Endodermal cell (in vitro differentiated cells): ENCODE measurements at regions not wholly inside any gene's neighbourhood (a gene's known extent, or its start where the extent isn't known, plus 50 kb on each side); places are given as distances from the start of the nearest gene placed in this dataset.
A peak's percentile ranks its signal among the peaks of the same experiment; 100 is the strongest.

Source experiments
- DNase-seq: peaks from one replicate; pipeline ENCODE4 v3.0.0-alpha.2; 2017
- H3K27ac ChIP-seq: 2 replicates; pipeline ENCODE4 v1.5.1; 2013; ENCODE audit warnings: mild to moderate bottlenecking, low read depth, low read length, moderate library complexity
- H3K27me3 ChIP-seq: 2 replicates; pipeline ENCODE4 v1.6.1; 2013; ENCODE audit warnings: mild to moderate bottlenecking, low read length, moderate library complexity; ENCODE audit not compliant: insufficient read depth, control insufficient read depth, poor library complexity, severe bottlenecking
- H3K36me3 ChIP-seq: 2 replicates; pipeline ENCODE4 v1.7.0; 2013; ENCODE audit warnings: mild to moderate bottlenecking, low read length, moderate library complexity; ENCODE audit not compliant: control insufficient read depth, insufficient read depth
- H3K4me1 ChIP-seq: one replicate; pipeline ENCODE4 v1.7.0; 2013; ENCODE audit warnings: low read length; ENCODE audit not compliant: control insufficient read depth, insufficient read depth
- H3K4me3 ChIP-seq: 2 replicates; pipeline ENCODE4 v1.5.1; 2013; ENCODE audit warnings: mild to moderate bottlenecking, low read length, moderate library complexity
- H3K9ac ChIP-seq: 2 replicates; pipeline ENCODE4 v1.6.1; 2013; ENCODE audit warnings: mild to moderate bottlenecking, low read length, moderate library complexity; ENCODE audit not compliant: poor library complexity, severe bottlenecking; ENCODE audit errors: extremely low read depth
- H3K9me3 ChIP-seq: 2 replicates; pipeline ENCODE4 v1.6.1; 2013; ENCODE audit warnings: mild to moderate bottlenecking, low read length, moderate library complexity; ENCODE audit not compliant: control insufficient read depth
- H3K27ac Mint-ChIP-seq: 2 replicates; pipeline ENCODE4 v1.8.0; 2020; ENCODE audit warnings: mixed read lengths
- H3K27me3 Mint-ChIP-seq: 2 replicates; pipeline ENCODE4 v1.8.0; 2021; ENCODE audit warnings: mild to moderate bottlenecking, mixed read lengths; ENCODE audit not compliant: insufficient read depth
- H3K36me3 Mint-ChIP-seq: 2 replicates; pipeline ENCODE4 v1.8.0; 2020; ENCODE audit warnings: low read depth, mixed read lengths
- H3K4me1 Mint-ChIP-seq: 2 replicates; pipeline ENCODE4 v1.8.0; 2020; ENCODE audit warnings: mixed read lengths
- H3K4me3 Mint-ChIP-seq: 2 replicates; pipeline ENCODE4 v1.8.0; 2020; ENCODE audit warnings: mild to moderate bottlenecking, moderate library complexity, mixed read lengths
- H3K9me3 Mint-ChIP-seq: 2 replicates; pipeline ENCODE4 v1.8.0; 2020; ENCODE audit warnings: mild to moderate bottlenecking, mixed read lengths
- WGBS, 2 experiments: methylation state at CpG; one replicate each; pipeline versions ENCODE4 v1.1.5 to v1.1.7; 2013; ENCODE audit warnings: missing lambda C conversion rate in 2 of 2, mixed read lengths in 1 of 2; ENCODE audit not compliant: insufficient coverage in 1 of 2, insufficient read length in 1 of 2; 5-methylcytosine and 5-hydroxymethylcytosine counted together
- TF ChIP-seq, protein P1 (sequence below): fragments of 200-600 bp; sonication (generic); conservative IDR thresholded peaks from 2 replicates; pipeline ENCODE4 v1.5.0; 2021; ENCODE audit warnings: antibody characterized with exemption, mild to moderate bottlenecking

GRCh38 chr10:55734112-55734511 is 626.9 kb downstream of the ZWINT start:
- no peak for DNase-seq
- no peaks in the 10 kb centered on the region for H3K27me3 Mint-ChIP-seq
- TF ChIP-seq, protein P1, sequence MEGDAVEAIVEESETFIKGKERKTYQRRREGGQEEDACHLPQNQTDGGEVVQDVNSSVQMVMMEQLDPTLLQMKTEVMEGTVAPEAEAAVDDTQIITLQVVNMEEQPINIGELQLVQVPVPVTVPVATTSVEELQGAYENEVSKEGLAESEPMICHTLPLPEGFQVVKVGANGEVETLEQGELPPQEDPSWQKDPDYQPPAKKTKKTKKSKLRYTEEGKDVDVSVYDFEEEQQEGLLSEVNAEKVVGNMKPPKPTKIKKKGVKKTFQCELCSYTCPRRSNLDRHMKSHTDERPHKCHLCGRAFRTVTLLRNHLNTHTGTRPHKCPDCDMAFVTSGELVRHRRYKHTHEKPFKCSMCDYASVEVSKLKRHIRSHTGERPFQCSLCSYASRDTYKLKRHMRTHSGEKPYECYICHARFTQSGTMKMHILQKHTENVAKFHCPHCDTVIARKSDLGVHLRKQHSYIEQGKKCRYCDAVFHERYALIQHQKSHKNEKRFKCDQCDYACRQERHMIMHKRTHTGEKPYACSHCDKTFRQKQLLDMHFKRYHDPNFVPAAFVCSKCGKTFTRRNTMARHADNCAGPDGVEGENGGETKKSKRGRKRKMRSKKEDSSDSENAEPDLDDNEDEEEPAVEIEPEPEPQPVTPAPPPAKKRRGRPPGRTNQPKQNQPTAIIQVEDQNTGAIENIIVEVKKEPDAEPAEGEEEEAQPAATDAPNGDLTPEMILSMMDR = no peak
- H3K36me3 Mint-ChIP-seq = no peaks in the 10 kb centered on the region
- H3K4me3 ChIP-seq = no peak overlapping the region
- no peaks in the 10 kb centered on the region for H3K4me1 ChIP-seq
- no peaks in the 10 kb centered on the region for H3K9me3 ChIP-seq
- H3K9ac ChIP-seq = no peak overlapping the region
- WGBS, 2 experiments = 82% methylated on average over 2 of the region's 2 CpGs; no CpG with 5 or more reads in 1 of the 2 experiments
- H3K27ac ChIP-seq = no peak overlapping the region
- no peaks in the 10 kb centered on the region for H3K27me3 ChIP-seq
- no peaks in the 10 kb centered on the region for H3K36me3 ChIP-seq
- H3K4me1 Mint-ChIP-seq = no peaks in the 10 kb centered on the region
- H3K27ac Mint-ChIP-seq = no peak overlapping the region
- no peak overlapping the region for H3K4me3 Mint-ChIP-seq
- H3K9me3 Mint-ChIP-seq = no peaks in the 10 kb centered on the region

GRCh38 chr10:55704950-55705349 is 656.1 kb downstream of the ZWINT start:
- DNase-seq = no peak
- Histone ChIP-seq H3K27ac (no peak overlapping the region), H3K9ac (no peak overlapping the region), H3K27me3 (no peaks in the 10 kb centered on the region), H3K9me3 (no peaks in the 10 kb centered on the region), H3K4me3 (no peak overlapping the region), H3K4me1 (no peaks in the 10 kb centered on the region), H3K36me3 (no peaks in the 10 kb centered on the region)
- no peak overlapping the region for H3K4me3 Mint-ChIP-seq
- peaks cover 13% of the 10 kb centered on the region for H3K4me1 Mint-ChIP-seq
- no peak overlapping the region for H3K27ac Mint-ChIP-seq
- no peaks in the 10 kb centered on the region for H3K36me3 Mint-ChIP-seq
- H3K27me3 Mint-ChIP-seq = no peaks in the 10 kb centered on the region
- TF ChIP-seq, protein P1 = no peak
- H3K9me3 Mint-ChIP-seq = no peaks in the 10 kb centered on the region
- 86 to 92% methylated on average over 1 to 2 of the region's 2 CpGs for WGBS, 2 experiments

GRCh38 chr10:55668326-55668922 is 692.6 kb downstream of the ZWINT start:
- WGBS, 2 experiments = 67 to 72% methylated on average over 1 to 2 of the region's 2 CpGs
- no peaks in the 10 kb centered on the region for H3K9me3 ChIP-seq

More at GRCh38 chr10:55668326-55668922, 692.6 kb downstream of the ZWINT start:
- TF ChIP-seq, protein P1 = peak; percentile 82
- H3K4me3 Mint-ChIP-seq = no peak overlapping the region
- Histone ChIP-seq H3K36me3 (no peaks in the 10 kb centered on the region), H3K9ac (no peak overlapping the region), H3K4me1 (no peaks in the 10 kb centered on the region), H3K27ac (no peak overlapping the region), H3K4me3 (no peak overlapping the region), H3K27me3 (no peaks in the 10 kb centered on the region)
- peak; percentile 69 for DNase-seq
- H3K36me3 Mint-ChIP-seq = peaks cover 6% of the 10 kb centered on the region
- H3K9me3 Mint-ChIP-seq = no peaks in the 10 kb centered on the region
- no peak overlapping the region for H3K27ac Mint-ChIP-seq
- H3K4me1 Mint-ChIP-seq = no peaks in the 10 kb centered on the region
- H3K27me3 Mint-ChIP-seq = no peaks in the 10 kb centered on the region
